ELF-1 (cell line): ENCODE measurements at regions not wholly inside any gene's neighbourhood (a gene's known extent, or its start where the extent isn't known, plus 50 kb on each side); places are given as distances from the start of the nearest gene placed in this dataset.

Source experiments
- DNase-seq: peaks from one replicate; pipeline ENCODE4 v3.0.0-alpha.2; 2016; ENCODE audit warnings: low read depth, low spot score

DNA sequence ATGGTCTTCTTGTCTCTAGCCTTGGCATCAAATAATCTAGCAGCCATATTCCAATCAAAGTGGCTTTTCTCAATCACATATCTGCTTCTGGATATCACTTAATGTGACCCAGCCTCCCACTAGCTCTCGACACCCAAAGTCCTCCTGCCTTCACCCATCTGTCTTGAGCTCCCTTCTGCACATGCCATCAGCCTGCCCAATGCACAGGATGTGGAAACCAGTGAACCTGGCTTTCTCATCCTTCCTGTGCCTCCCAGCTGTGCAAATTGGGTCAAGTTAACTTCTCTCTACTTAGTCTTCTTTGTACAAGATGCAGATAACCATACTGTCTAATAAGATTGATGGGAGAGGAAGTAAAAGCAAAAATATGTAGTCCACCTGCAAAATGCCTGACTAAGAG, 257.9 kb upstream of the PITRM1 start:
- no peak for DNase-seq

DNA sequence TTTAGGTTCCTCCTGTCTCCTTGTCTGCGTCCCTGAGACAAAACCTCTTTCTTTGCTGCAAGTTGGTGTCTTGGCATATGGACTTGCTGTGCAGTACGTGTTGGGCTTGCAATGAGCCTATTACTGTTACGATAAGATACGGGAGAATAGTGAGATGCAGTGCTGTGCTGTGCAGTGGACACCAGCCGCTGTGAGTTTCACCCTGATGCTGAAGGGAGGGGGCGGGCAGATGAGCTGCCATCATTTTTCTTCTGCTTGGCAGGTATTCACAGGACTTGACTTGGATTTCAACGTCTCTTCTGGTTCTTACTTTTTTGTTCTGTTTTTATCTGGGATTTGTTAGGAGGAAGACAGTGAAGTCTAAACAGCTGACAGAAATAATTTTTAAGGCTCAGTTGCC, 257.1 kb upstream of the PITRM1 start:
- no peak for DNase-seq

GRCh38 chr10:3428826-3429225, 256.2 kb upstream of the PITRM1 start:
- DNase-seq: no peak

DNA sequence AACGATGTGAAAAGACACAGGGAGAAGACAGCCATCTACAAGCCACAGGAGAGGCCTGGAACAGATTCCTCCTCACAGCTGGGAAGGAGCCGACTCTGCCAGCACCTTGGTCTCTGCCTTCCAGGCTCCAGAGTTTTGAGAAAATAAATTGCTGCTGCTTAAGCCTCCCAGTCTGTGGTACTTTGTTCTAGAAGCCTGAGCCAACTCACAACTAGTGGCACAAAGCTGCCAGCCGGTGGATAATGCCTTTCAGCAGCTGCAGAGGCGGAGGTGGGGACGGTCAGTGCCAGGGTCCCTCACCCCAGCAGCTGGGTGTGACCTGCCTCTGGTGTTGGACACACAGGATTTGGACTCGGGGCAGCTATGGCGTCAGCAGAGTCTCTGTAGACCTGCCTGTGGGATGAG, 255.4 kb upstream of the PITRM1 start:
- no peak for DNase-seq

GRCh38 chr10:3427347-3427746, 254.8 kb upstream of the PITRM1 start:
- DNase-seq: no peak

- no peak for DNase-seq
Observed at GRCh38 chr10:3426190-3426845, 253.7 kb upstream of the PITRM1 start.

DNA sequence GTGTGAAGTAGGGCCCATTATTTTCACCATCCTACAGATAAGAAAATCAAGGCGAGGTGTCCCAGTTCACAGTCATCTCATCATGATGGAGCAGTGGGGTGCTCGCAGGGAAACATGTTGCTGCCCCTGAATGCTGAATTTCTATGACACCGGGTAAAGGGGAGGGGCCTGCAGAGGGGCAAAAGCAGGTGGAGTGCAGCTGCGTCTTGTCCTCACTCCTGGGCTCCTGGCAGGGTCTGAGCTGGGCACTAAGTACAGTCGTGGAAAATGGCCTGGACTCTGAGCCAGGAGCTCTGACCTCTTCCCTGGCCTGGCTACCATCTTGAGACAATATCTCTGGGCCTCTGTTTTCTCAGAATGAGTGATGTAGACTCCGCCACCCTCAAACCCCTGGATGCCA, 253.1 kb upstream of the PITRM1 start:
- no peak for DNase-seq

DNA sequence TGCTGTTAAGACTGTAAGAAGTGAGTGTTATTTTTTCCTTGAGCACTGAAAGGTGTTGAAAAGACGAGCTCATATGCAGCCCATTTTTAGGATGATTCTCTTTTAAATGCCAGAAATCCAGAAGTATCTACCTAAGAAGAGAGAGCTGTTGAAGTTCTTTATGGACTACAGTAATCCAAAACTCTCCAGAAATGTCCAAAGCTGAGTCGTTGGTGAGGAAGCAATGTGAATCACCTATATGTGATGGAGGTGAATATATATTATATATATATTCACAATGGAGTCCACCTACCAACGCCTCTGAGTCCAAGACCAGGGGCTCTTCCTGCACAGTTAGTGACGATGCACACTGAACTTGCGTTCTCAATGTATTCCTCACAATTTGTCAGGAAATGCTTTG, 252.7 kb upstream of the PITRM1 start:
- DNase-seq: no peak

GRCh38 chr10:3424111-3424851, 251.7 kb upstream of the PITRM1 start:
- DNase-seq: peak; percentile 37

- no peak for DNase-seq
Observed at GRCh38 chr10:3423384-3423783, 250.8 kb upstream of the PITRM1 start.

DNA sequence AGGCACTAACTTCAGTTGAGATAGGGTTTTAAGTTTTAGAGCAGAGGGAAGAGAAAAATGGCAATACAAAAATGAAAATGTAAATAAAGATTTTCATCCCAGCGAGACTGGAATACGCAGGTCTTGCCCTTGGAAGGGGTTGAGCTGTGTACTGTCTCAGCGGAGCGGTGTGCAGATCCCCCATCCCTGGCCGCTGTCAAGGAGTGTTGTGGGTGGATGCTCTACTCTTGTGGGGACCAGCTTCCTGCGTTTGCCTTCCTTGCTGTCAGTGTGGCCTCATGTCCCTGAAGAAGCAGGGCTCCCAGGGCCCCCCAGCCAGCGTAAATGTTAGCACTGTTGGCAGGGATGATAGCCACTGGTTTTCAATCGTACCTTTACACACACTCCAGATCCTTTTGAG, 249.7 kb upstream of the PITRM1 start:
- DNase-seq: no peak

GRCh38 chr10:3421537-3422257, 249.1 kb upstream of the PITRM1 start:
- DNase-seq: no peak

DNA sequence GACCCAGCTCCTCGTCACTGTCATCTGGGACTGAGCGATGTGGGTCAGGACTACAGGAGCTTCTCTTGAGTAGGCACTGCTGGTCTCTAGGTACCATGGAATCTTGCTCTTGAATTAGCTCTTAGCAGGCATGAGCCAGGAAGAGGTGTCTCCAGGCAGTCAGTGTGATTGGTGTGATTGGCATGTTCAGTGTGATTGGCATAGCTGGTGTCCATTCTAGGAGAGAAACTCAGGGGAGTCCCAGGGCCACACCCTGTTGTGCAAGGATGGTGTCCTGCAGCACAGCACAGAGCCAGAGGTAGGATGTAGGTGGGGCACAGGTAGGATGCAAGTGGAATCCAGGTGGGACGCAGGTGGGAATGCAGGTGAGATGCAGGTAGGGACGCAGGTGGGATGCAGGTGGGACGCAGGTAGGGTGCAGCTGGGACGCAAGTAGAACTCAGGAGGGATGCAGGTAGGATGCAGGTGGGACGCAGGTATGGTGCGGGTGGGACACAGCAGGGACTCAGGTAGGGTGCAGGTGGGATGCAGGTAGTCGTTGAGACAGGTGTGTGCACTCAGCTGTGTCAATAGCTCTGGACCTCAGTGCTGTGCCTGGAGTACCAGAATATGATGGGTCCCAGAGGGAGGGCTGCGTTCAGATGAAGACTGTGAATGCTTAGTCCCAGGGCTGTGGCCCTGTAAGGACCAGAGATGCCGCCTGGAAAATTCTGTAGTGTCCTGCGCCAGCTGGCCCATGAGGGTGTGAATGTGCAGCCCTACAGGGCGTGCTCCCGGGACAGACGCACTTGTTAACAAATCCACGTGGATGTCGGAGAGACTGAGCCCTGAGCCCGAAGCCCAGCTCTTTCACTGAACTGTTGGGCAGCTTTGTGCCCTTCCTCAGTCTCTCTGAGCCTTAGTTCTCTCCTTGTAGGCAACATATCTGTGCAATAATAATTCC, 248.2 kb upstream of the PITRM1 start:
- no peak for DNase-seq

- no peak for DNase-seq
Observed at GRCh38 chr10:3419719-3420495, 247.3 kb upstream of the PITRM1 start.

GRCh38 chr10:3418926-3419325, 246.3 kb upstream of the PITRM1 start:
- no peak for DNase-seq

DNA sequence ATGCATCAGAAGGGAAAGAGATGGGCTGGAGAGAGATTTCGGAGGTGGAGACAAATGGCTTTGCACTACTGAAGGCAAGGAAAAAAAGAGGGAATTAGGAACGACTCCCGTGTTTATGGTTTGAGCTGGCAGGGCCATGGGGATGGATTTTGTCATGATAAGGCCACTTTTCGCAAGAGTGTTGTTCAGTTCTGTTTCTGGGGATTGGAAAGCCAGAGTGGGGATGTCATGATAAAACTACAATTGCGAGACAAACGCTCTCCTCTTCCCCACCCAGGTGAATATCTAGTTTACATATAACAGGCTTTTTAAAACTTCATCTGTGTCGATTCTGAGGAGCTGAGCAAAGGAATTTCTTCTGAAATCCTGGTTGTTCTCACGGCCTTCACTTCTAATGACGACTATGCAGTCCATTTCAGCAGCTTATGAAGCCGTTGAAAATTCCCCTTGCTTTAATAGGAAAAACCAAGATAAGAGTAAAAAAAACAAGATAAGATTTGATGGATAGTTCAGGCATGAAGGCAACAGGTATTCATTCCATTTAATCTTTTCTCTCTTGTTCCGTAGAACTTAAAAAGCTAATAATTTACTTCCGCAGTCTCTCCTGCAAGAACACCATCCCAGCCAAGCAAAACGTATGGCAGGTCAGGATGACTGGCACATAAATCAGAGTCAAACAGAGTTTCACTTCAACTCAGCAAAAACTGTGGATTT, 245.6 kb upstream of the PITRM1 start:
- DNase-seq: no peak

GRCh38 chr10:3417096-3417495, 244.5 kb upstream of the PITRM1 start:
- DNase-seq: no peak

DNA sequence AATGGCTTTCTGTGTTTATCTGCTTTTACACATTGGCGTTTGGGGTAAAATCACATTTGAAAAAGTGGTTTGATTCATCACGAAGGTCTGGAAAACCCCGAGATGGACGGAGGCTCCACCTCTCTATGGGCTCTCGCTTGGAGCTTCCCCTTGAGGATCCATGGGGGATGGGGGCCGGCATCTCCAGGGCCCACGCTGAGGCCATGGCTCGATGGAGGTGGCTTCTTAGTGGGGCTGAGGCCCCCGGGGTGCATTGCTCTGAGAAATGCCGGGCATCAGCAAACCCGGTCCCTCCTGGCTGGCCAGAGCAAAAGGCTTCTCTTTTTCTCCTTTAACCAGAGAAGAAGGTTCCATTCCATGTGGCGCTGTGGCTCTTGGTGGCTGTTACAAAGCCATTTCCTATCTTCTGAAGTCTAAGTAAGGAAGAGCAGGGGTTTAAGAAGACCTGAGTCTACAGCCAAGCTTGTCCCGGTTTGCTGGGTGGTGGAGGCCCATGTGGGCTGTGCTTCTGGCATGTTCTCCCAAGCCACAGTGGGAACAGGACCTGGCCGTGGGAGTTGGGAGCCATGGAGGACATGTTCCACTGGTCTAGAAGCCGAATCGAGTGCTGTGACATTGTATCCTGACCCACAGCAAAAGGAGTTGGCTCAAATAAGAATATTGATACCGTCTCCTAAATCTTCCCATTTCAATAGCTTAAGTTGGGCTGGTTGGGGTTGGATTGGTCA, 243.5 kb upstream of the PITRM1 start:
- no peak for DNase-seq

DNA sequence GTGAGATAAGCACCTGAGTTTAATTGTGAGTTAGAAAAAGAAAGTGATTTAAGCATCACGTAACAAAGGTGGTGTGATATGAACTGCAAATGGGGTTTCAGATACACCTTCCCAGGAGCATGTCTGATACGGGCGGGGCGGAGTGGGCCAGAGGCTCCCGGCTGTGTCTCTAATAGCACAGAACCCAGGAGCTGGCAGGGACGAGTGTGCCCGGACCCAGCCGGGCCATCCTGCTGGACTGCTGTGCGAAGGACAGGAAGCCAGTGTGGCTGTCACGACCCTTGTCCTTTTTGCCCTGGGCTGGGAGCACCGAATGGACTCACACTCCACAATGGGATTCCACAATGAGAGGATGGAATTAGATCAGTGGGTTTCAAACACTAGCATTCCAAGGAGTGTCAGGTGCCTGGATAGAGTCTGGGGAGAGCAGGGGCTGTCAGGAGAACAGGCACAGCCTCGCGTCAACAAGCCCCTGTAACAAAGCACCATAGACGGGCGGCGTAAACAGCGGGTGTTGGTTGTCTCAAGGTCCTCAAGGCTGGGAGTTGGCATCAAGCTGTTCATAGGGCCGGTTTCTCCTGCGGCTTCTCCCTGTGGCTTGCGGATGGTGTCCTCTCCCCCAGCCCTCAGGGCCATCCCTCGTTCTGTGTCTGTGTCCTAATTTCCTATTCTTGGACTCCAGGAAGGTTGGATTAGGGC, 242.6 kb upstream of the PITRM1 start:
- DNase-seq: peak; percentile 26
